GM12878 (cell line): ENCODE measurements at regions not wholly inside any gene's neighbourhood (a gene's known extent, or its start where the extent isn't known, plus 50 kb on each side); places are given as distances from the start of the nearest gene placed in this dataset.

Source experiments
- ATAC-seq: fragments of 200-7000 bp; cut with Tn5 transposase; 3 replicates; pipeline ENCODE4 v1.9.1; 2020; ENCODE audit warnings: mild to moderate bottlenecking, moderate library complexity
- BruUV-seq: library from RNA; stranded (reverse); fragments of 400-500 nt; replicated peaks from 2 replicates; lab custom pipeline; 2021; lab: Mats Ljungman, UMichigan
- CTCF ChIA-PET: fragments of 300-600 bp; sonication (Branson Sonifier 250); formaldehyde crosslinking; extraction: SDS; loops from one replicate; lab custom pipeline; 2021; ENCODE audit warnings: inconsistent platforms; lab: Yijun Ruan, JAX
- POLR2A ChIA-PET: fragments of 350-600 bp; formaldehyde crosslinking; extraction: SDS; loops from one replicate; lab custom pipeline; 2021; ENCODE audit warnings: inconsistent platforms; lab: Charles Lee
- RAD21 ChIA-PET: fragments of 300-600 bp; sonication (Branson Sonifier 250); formaldehyde crosslinking; loops from one replicate; lab custom pipeline; 2023; ENCODE audit warnings: antibody characterized with exemption; ENCODE audit not compliant: unreplicated experiment; lab: Charles Lee
- SMC1A ChIA-PET: fragments of 300-600 bp; sonication (Branson Sonifier 250); formaldehyde crosslinking; loops from one replicate; lab custom pipeline; 2023; ENCODE audit not compliant: unreplicated experiment, uncharacterized antibody; lab: Charles Lee
- DNase-seq: peaks from one replicate; pipeline ENCODE4 v3.0.0-alpha.2; 2011; ENCODE audit warnings: low read depth, low spot score
- FAIRE-seq: peaks from 3 replicates; lab custom pipeline; 2011; peaks lifted over from hg19 to GRCh38; lab: Jason Lieb, UNC
- H2AFZ ChIP-seq: 2 replicates; pipeline ENCODE4 v1.6.0; 2011; ENCODE audit warnings: low read depth, low read length, control low read depth; ENCODE audit not compliant: control insufficient read depth
- H3K27ac ChIP-seq: 2 replicates; pipeline ENCODE4 v1.5.1; 2011; ENCODE audit warnings: control low read depth; ENCODE audit not compliant: control insufficient read depth, insufficient read depth
- H3K27me3 ChIP-seq, 2 experiments: replicated peaks in 1 of 2; 2 replicates each; pipeline versions ENCODE4 v1.6.0 to v1.6.1; 2011; ENCODE audit warnings: low read length in 1 of 2; ENCODE audit not compliant: control insufficient read depth in 2 of 2, insufficient read depth in 2 of 2
- H3K36me3 ChIP-seq, 2 experiments: 2 replicates each; pipeline ENCODE4 v1.5.1; 2011; ENCODE audit warnings: low read length in 1 of 2; ENCODE audit not compliant: control insufficient read depth in 2 of 2, insufficient read depth in 2 of 2
- H3K4me1 ChIP-seq: 2 replicates; pipeline ENCODE4 v1.6.1; 2011; ENCODE audit warnings: mild to moderate bottlenecking, low read length, moderate library complexity, mixed read lengths; ENCODE audit not compliant: control insufficient read depth, insufficient read depth
- H3K4me2 ChIP-seq: 2 replicates; pipeline ENCODE4 v1.6.0; 2011; ENCODE audit warnings: control low read depth; ENCODE audit not compliant: control insufficient read depth, insufficient read depth
- H3K4me3 ChIP-seq: fragments of 200-600 bp; sonication (generic); 2 replicates; pipeline ENCODE4 v1.5.1; 2016
- H3K79me2 ChIP-seq: 2 replicates; pipeline ENCODE4 v1.6.0; 2011; ENCODE audit warnings: low read length; ENCODE audit not compliant: control insufficient read depth, insufficient read depth
- H3K9ac ChIP-seq: 2 replicates; pipeline ENCODE4 v1.8.0; 2011; ENCODE audit warnings: low read length, control low read depth, mixed read lengths; ENCODE audit not compliant: control insufficient read depth, insufficient read depth
- H3K9me3 ChIP-seq: replicated peaks from 3 replicates; pipeline ENCODE4 v1.5.1; 2011; ENCODE audit warnings: mild to moderate bottlenecking, low read length; ENCODE audit not compliant: control insufficient read depth, insufficient read depth
- H4K20me1 ChIP-seq: 2 replicates; pipeline ENCODE4 v1.6.0; 2011; ENCODE audit not compliant: control insufficient read depth, insufficient read depth
- JUNB ChIP-seq: IDR thresholded peaks from 2 replicates; pipeline ENCODE4 v1.6.1; 2016; ENCODE audit warnings: antibody characterized with exemption, mild to moderate bottlenecking
- ZBTB33 ChIP-seq: fragments of 450-650 bp; IDR thresholded peaks from 2 replicates; pipeline ENCODE4 v1.6.1; 2017; ENCODE audit warnings: mild to moderate bottlenecking
- WGBS: methylation state at CpG from one replicate; pipeline ENCODE4 v1.1.6; 2016; ENCODE audit warnings: low lambda C conversion rate; ENCODE audit not compliant: insufficient replicate concordance, insufficient coverage; ENCODE audit errors: missing lambda C conversion rate; 5-methylcytosine and 5-hydroxymethylcytosine counted together
- in situ Hi-C: fragments of 300-500 bp; cut with MboI; formaldehyde crosslinking; loops from 9 replicates; pipeline ENCODE4 v1.14.3; 2018; ENCODE audit warnings: mixed read lengths
- intact Hi-C: fragments of 100-400 bp; cut with micrococcal nuclease; formaldehyde crosslinking; loops from one replicate; pipeline ENCODE4 v1.14.2; 2022; ENCODE audit not compliant: unreplicated experiment

- ATAC-seq: peak; percentile 73
Observed at GRCh38 chr4:85423431-85423830, 51.5 kb upstream of the ARHGAP24 start.

More at GRCh38 chr4:85423431-85423830, 51.5 kb upstream of the ARHGAP24 start:
- DNase-seq: no peak
- H2AFZ ChIP-seq: no peak overlapping the region
- ChIA-PET POLR2A (no interaction called here), RAD21 (no interaction called here)
- peaks cover 0 to 1% of the 10 kb centered on the region in 2 experiments; a peak in 1 of 4 replicates for H3K27me3 ChIP-seq
- in situ Hi-C loops: no loop called here
- intact Hi-C loops: no loop called here
- no peaks in the 10 kb centered on the region for H3K79me2 ChIP-seq
- H3K27ac ChIP-seq: no peak overlapping the region
- no peaks in the 10 kb centered on the region for H3K36me3 ChIP-seq
- BruUV-seq: no TSS peak
- no peaks in the 10 kb centered on the region for H3K4me1 ChIP-seq
- TF ChIP-seq ZBTB33 (no peak), JUNB (0 out of 2 replicates have a peak, but pooled peaks have one; percentile 6)
- TF ChIP-seq, all 136 proteins: peak for 1
- Histone ChIP-seq H4K20me1 (no peaks in the 10 kb centered on the region), H3K9me3 (no peaks in the 10 kb centered on the region), H3K4me2 (no peak overlapping the region), H3K4me3 (no peak overlapping the region), H3K9ac (no peak overlapping the region)
- ChIA-PET SMC1A (no interaction called here), CTCF (no interaction called here)
- 0% methylated on average over 2 of the region's 2 CpGs for WGBS
- FAIRE-seq: no peak
